ENCODE measurements at regions not wholly inside any gene's neighbourhood (a gene's known extent, or its start where the extent isn't known, plus 50 kb on each side); places are given as distances from the start of the nearest gene placed in this dataset.

DNA sequence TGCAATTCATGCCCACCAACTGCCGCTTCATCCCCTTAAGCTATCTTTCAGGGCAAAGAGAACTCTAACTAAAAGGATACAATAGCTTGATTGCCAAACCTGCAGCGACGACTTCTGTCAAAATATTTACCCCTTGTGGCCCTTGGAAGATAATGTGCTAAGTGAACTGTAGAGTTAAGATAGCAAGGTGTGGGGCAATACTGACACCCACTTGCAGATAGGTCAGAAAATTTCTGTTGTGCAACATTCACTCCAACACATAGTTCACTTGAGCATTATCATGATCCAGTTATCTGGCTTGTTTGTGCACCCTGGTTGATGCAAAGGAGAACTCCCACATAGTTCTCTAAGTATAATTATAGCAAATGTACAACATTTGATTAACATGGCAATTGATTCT is 55.6 kb downstream of the RHOXF2B start:
- no peak for DNase-seq (ENCODE audit: extremely low spot score)
- TF ChIP-seq TARDBP (IDR thresholded peaks at IDR 0.05) (no peak), L3MBTL2 (conservative IDR thresholded peaks at IDR 0.05) (no peak), SP1 (IDR thresholded peaks at IDR 0.05) (no peak), ARNT (IDR thresholded peaks at IDR 0.05) (no peak), SUZ12 (IDR thresholded peaks at IDR 0.05) (no peak), LEF1 (IDR thresholded peaks at IDR 0.05; ENCODE audit: borderline replicate concordance) (no peak), FOXK2 (IDR thresholded peaks at IDR 0.05) (no peak), NFRKB (IDR thresholded peaks at IDR 0.05) (no peak), BHLHE40 (IDR thresholded peaks at IDR 0.05; ENCODE audit: borderline replicate concordance) (no peak), FOXM1 (IDR thresholded peaks at IDR 0.05; ENCODE audit: borderline replicate concordance) (no peak), FOXA1 (IDR thresholded peaks at IDR 0.05) (no peak), ELF4 (IDR thresholded peaks at IDR 0.05) (no peak), CTBP1 (IDR thresholded peaks at IDR 0.05; ENCODE audit: borderline replicate concordance) (no peak), HDGF (IDR thresholded peaks at IDR 0.05; ENCODE audit: borderline replicate concordance) (no peak), ZNF384 (IDR thresholded peaks at IDR 0.05) (no peak)
- TF ChIP-seq, protein P1, sequence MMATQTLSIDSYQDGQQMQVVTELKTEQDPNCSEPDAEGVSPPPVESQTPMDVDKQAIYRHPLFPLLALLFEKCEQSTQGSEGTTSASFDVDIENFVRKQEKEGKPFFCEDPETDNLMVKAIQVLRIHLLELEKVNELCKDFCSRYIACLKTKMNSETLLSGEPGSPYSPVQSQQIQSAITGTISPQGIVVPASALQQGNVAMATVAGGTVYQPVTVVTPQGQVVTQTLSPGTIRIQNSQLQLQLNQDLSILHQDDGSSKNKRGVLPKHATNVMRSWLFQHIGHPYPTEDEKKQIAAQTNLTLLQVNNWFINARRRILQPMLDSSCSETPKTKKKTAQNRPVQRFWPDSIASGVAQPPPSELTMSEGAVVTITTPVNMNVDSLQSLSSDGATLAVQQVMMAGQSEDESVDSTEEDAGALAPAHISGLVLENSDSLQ (IDR thresholded peaks at IDR 0.05), result no peak
- CTCF ChIA-PET, result interaction anchor here (1.0 kb wide), 1 partner anchor 14 kb away, joined by 3 read pairs; no protein-coding TSS in a partner anchor
- POLR2A ChIA-PET, result no interaction called here

DNA sequence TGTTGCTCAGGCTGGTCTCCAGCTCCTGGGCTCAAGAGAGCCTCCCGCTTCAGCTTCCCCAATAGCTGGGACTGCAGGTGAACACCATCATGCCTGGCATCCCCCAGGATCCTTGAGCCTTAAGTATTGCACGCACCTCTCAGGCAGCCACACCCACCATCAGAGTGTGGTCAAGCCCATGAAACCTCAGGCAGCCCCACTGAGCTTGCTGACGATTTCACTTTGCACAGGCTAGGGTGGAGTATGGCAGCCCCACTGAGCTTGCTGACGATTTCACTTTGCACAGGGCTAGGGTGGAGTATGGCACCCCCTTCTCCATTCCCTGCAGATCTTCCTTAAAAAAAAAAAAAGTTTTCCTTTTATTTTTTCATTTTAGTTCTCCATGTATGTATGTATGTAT is 57.2 kb downstream of the RHOXF2B start:
- CTCF ChIA-PET, result no interaction called here
- TF ChIP-seq ZNF384 (IDR thresholded peaks at IDR 0.05) (no peak), SP1 (IDR thresholded peaks at IDR 0.05) (no peak), CTBP1 (IDR thresholded peaks at IDR 0.05; ENCODE audit: borderline replicate concordance) (no peak), BHLHE40 (IDR thresholded peaks at IDR 0.05; ENCODE audit: borderline replicate concordance) (no peak), HDGF (IDR thresholded peaks at IDR 0.05; ENCODE audit: borderline replicate concordance) (no peak), FOXK2 (IDR thresholded peaks at IDR 0.05) (no peak), TARDBP (IDR thresholded peaks at IDR 0.05) (no peak), ELF4 (IDR thresholded peaks at IDR 0.05) (no peak), SUZ12 (IDR thresholded peaks at IDR 0.05) (no peak), LEF1 (IDR thresholded peaks at IDR 0.05; ENCODE audit: borderline replicate concordance) (no peak), NFRKB (IDR thresholded peaks at IDR 0.05) (no peak), L3MBTL2 (conservative IDR thresholded peaks at IDR 0.05) (no peak), ARNT (IDR thresholded peaks at IDR 0.05) (no peak), FOXM1 (IDR thresholded peaks at IDR 0.05; ENCODE audit: borderline replicate concordance) (no peak), FOXA1 (IDR thresholded peaks at IDR 0.05) (no peak)
- TF ChIP-seq, protein P1 (IDR thresholded peaks at IDR 0.05), result no peak
- POLR2A ChIA-PET, result no interaction called here
- DNase-seq (ENCODE audit: extremely low spot score), result no peak

DNA sequence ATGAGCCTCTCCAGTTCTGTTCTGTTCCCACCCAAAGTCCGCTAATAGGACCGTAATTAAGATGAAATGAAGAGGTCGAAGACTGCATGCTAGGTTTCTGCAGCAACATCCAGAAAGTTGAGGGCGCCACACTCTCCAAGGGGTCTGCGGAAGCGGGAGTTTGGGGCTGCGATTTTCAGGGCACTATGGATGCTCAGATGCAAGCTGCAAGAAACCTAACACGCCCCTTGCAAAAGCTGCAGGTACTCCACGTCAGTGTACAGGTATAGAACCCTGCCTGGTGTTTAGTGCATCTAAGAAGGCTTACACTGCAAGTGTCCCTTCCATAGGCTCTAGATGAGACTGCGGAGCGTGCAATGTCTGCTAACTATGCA is 61.4 kb downstream of the RHOXF2B start:
- TF ChIP-seq SUZ12 (IDR thresholded peaks at IDR 0.05) (no peak), FOXA1 (IDR thresholded peaks at IDR 0.05) (no peak), ELF4 (IDR thresholded peaks at IDR 0.05) (no peak), ARNT (IDR thresholded peaks at IDR 0.05) (no peak), NFRKB (IDR thresholded peaks at IDR 0.05) (no peak), BHLHE40 (IDR thresholded peaks at IDR 0.05; ENCODE audit: borderline replicate concordance) (no peak), SP1 (IDR thresholded peaks at IDR 0.05) (no peak), TARDBP (IDR thresholded peaks at IDR 0.05) (no peak), ZNF384 (IDR thresholded peaks at IDR 0.05) (no peak), FOXM1 (IDR thresholded peaks at IDR 0.05; ENCODE audit: borderline replicate concordance) (no peak), CTBP1 (IDR thresholded peaks at IDR 0.05; ENCODE audit: borderline replicate concordance) (no peak), L3MBTL2 (conservative IDR thresholded peaks at IDR 0.05) (no peak), HDGF (IDR thresholded peaks at IDR 0.05; ENCODE audit: borderline replicate concordance) (no peak), FOXK2 (IDR thresholded peaks at IDR 0.05) (no peak), LEF1 (IDR thresholded peaks at IDR 0.05; ENCODE audit: borderline replicate concordance) (no peak)
- TF ChIP-seq, protein P1 (IDR thresholded peaks at IDR 0.05), result no peak
- CTCF ChIA-PET, result no interaction called here
- no peak for DNase-seq (ENCODE audit: extremely low spot score)
- POLR2A ChIA-PET, result no interaction called here

DNA sequence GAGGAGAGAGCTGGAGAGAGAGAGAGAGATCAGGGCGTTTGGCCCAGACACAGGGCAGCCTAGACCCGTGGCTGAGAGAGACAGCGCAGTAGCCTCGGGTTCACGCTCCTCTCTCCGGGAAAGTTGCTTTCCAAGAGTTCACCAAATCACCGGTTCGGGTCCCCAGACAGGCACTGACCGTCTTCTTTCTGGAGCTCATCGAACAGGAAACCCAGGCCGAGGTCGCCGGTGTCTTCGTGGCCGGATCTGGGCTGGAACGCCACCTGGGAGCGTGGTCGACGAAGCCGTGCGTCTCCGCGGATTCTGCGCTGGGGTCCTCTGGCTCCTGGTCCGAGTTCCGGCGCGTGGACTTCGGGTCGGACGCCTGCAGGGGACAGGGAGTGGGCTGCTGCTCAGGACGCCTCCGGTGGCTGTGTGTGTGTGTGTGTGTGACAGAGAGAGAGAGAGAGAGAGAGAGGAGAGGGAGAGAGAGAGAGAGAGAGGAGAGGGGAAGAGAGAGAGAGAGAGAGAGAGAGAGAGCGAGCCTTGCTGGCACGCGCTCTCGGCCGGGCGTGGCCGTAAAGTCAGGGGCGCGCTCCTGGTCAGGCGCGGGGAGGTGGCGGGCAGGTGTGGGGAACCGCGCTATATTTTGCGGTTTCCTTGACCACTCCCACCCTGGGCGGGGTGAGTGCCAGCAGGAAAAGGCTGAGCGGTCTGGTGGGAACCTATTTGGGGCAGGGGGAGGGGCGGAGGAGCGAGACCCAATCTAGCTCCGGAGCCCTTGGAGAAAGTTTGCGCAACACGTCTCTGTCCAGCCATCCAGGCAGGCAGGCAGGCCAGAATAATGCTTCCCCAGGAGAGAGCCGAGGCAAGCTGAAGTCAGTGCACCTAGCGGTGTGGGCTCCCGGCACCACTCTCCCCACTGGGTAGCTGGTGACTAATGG is 62.1 kb downstream of the RHOXF2B start:
- ChIA-PET POLR2A (no interaction called here), CTCF (interaction anchor here (0.7 kb wide), 1 partner anchor 15 kb away, joined by 3 read pairs; no protein-coding TSS in a partner anchor)

More for the DNA sequence above, 62.1 kb downstream of the RHOXF2B start:
- TF ChIP-seq, protein P1 (IDR thresholded peaks at IDR 0.05), result no peak
- TF ChIP-seq ARNT (IDR thresholded peaks at IDR 0.05) (no peak), FOXA1 (IDR thresholded peaks at IDR 0.05) (no peak), ZNF384 (IDR thresholded peaks at IDR 0.05) (no peak), L3MBTL2 (conservative IDR thresholded peaks at IDR 0.05) (no peak), TARDBP (IDR thresholded peaks at IDR 0.05) (no peak), NFRKB (IDR thresholded peaks at IDR 0.05) (no peak), FOXK2 (IDR thresholded peaks at IDR 0.05) (no peak), BHLHE40 (IDR thresholded peaks at IDR 0.05; ENCODE audit: borderline replicate concordance) (no peak), FOXM1 (IDR thresholded peaks at IDR 0.05; ENCODE audit: borderline replicate concordance) (no peak), CTBP1 (IDR thresholded peaks at IDR 0.05; ENCODE audit: borderline replicate concordance) (no peak), ELF4 (IDR thresholded peaks at IDR 0.05) (no peak), SP1 (IDR thresholded peaks at IDR 0.05) (no peak), SUZ12 (IDR thresholded peaks at IDR 0.05) (no peak)
- no peak for DNase-seq (ENCODE audit: extremely low spot score)

All from HEK293T (cell line).